Fibroblast of villous mesenchyme (primary cell): ENCODE measurements at regions not wholly inside any gene's neighbourhood (a gene's known extent, or its start where the extent isn't known, plus 50 kb on each side); places are given as distances from the start of the nearest gene placed in this dataset.

ENCODE experiments used
- DNase-seq: peaks from one replicate; pipeline ENCODE4 v3.0.0-alpha.2; 2010; ENCODE audit warnings: low read depth
- H3K4me3 ChIP-seq: 2 replicates; pipeline ENCODE4 v1.5.1; 2011; ENCODE audit warnings: low read depth, mild to moderate bottlenecking, low read length
- CTCF ChIP-seq: IDR thresholded peaks from 2 replicates; pipeline ENCODE4 v1.5.1; 2012; ENCODE audit warnings: low read depth, mild to moderate bottlenecking, low read length; ENCODE audit not compliant: insufficient read depth

DNA sequence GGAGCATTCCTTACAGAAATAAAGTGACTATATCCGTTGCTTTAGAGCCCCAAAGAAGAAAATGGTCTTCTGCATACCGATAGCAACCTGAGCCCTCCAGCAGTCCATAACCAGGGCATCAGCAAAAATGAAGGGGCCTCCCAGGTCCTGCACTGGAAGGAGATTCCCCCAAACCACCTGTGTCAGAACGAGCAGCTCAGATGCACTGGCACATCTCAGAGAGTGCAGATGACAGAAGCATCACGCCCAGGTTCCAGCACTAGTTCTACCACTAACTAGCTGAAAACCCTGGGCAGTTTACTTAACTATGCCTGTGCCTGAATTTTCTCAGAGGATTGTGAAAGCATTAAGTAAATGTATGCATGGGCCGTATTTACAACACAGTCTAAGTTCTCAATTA is 466.7 kb upstream of the MYT1L start:
- no peak overlapping the region for H3K4me3 ChIP-seq
- no peak for DNase-seq
- TF ChIP-seq CTCF, result no peak

- no peak for DNase-seq
- no peak overlapping the region for H3K4me3 ChIP-seq
- no peak for TF ChIP-seq CTCF
These were observed 465.1 kb upstream of the MYT1L start for GRCh38 chr2:2796207-2796606.

- no peak for DNase-seq
- TF ChIP-seq CTCF, result no peak
- no peak overlapping the region for H3K4me3 ChIP-seq
These were observed 464.5 kb upstream of the MYT1L start for GRCh38 chr2:2795438-2796091.

GRCh38 chr2:2793925-2794560 is 463.0 kb upstream of the MYT1L start:
- DNase-seq, result no peak
- no peak for TF ChIP-seq CTCF
- H3K4me3 ChIP-seq, result no peak overlapping the region

GRCh38 chr2:2793514-2793913 is 462.4 kb upstream of the MYT1L start:
- DNase-seq, result no peak
- no peak overlapping the region for H3K4me3 ChIP-seq
- no peak for TF ChIP-seq CTCF

- TF ChIP-seq CTCF, result no peak
- H3K4me3 ChIP-seq, result no peak overlapping the region
- no peak for DNase-seq
These were observed 460.5 kb upstream of the MYT1L start for GRCh38 chr2:2791606-2792005.

- DNase-seq, result no peak
- TF ChIP-seq CTCF, result no peak
These were observed 460.0 kb upstream of the MYT1L start for GRCh38 chr2:2791031-2791430.

More at GRCh38 chr2:2791031-2791430, 460.0 kb upstream of the MYT1L start:
- H3K4me3 ChIP-seq, result no peak overlapping the region
